HL-60 (cell line): ENCODE measurements at regions not wholly inside any gene's neighbourhood (a gene's known extent, or its start where the extent isn't known, plus 50 kb on each side); places are given as distances from the start of the nearest gene placed in this dataset.

Experiments
- POLR2AphosphoS5 ChIP-seq: IDR thresholded peaks from 2 replicates; pipeline ENCODE4 v1.6.1; 2012; ENCODE audit warnings: low read depth
- TF ChIP-seq, protein P1 (sequence below): IDR thresholded peaks from one replicate; pipeline ENCODE4 v1.5.1; 2011; ENCODE audit warnings: low read length, control low read depth, inconsistent platforms; ENCODE audit not compliant: insufficient read depth

DNA sequence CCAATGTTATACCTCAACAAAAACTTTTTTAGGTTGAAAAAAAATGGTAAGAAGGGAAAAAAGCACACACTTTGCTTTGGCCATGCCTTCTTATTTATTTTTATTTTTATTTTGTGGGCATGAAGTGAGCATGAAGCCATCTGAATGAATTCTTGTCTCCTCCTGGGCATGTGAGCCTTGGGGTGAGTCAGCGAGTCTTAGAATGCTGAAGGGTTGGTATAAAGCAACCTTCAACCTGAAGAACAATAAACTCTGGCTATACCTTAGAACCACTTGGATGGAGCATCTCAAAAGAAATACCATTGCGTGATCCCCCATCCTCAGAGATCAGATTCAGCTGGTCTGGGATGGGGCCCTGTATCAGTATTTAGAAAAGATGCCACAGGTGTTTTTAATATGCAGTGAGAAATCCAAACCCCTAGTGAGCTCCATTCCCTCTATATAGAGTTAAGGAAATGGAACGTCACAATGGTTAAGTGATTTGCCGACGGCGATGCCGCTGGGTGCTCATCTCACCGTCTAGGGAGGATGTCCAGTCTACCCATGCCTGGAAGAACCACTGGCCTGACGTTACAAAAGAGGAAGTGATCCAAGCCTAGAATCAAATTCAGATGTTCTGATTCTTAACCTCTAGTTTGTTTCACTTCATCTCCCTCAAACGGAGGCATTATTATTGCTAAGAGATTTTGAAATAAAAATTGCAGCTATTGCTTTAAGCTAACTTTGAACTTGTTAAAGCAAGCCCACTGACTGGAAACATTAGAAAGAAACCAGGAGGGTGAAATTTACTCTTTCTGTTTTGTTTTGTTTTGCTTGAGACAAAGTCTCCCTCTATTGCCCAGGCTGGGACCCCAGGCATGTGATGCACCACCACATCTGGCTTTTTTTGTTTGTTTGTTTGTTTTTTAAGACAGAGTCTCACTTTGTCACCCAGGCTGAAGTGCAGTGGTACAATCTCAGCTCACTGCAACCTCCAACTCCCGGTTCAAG is 67.1 kb downstream of the EDN1 start:
- no peak for TF ChIP-seq POLR2AphosphoS5
- TF ChIP-seq, protein P1, sequence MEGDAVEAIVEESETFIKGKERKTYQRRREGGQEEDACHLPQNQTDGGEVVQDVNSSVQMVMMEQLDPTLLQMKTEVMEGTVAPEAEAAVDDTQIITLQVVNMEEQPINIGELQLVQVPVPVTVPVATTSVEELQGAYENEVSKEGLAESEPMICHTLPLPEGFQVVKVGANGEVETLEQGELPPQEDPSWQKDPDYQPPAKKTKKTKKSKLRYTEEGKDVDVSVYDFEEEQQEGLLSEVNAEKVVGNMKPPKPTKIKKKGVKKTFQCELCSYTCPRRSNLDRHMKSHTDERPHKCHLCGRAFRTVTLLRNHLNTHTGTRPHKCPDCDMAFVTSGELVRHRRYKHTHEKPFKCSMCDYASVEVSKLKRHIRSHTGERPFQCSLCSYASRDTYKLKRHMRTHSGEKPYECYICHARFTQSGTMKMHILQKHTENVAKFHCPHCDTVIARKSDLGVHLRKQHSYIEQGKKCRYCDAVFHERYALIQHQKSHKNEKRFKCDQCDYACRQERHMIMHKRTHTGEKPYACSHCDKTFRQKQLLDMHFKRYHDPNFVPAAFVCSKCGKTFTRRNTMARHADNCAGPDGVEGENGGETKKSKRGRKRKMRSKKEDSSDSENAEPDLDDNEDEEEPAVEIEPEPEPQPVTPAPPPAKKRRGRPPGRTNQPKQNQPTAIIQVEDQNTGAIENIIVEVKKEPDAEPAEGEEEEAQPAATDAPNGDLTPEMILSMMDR = no peak
